Trophoblast cell (in vitro differentiated cells and primary cell): ENCODE measurements at regions not wholly inside any gene's neighbourhood (a gene's known extent, or its start where the extent isn't known, plus 50 kb on each side); places are given as distances from the start of the nearest gene placed in this dataset.

Experiments
- DNase-seq, 2 donors: peaks; one replicate each; pipeline ENCODE4 v3.0.0-alpha.2; 2016
- H2AFZ ChIP-seq: 2 replicates; pipeline ENCODE4 v1.6.1; 2013; ENCODE audit warnings: low read length, moderate library complexity, mild to moderate bottlenecking; ENCODE audit not compliant: insufficient read depth, poor library complexity
- H2AK5ac ChIP-seq: 2 replicates; pipeline ENCODE4 v1.6.1; 2013; ENCODE audit warnings: mild to moderate bottlenecking, low read length
- H2BK120ac ChIP-seq: 2 replicates; pipeline ENCODE4 v1.6.1; 2013; ENCODE audit warnings: low read length, mild to moderate bottlenecking, moderate library complexity; ENCODE audit not compliant: insufficient read depth, poor library complexity
- H2BK12ac ChIP-seq: 2 replicates; pipeline ENCODE4 v1.6.1; 2013; ENCODE audit warnings: mild to moderate bottlenecking, low read length, moderate library complexity
- H2BK5ac ChIP-seq: 2 replicates; pipeline ENCODE4 v1.6.1; 2013; ENCODE audit warnings: low read length, low read depth, moderate library complexity, mild to moderate bottlenecking; ENCODE audit not compliant: poor library complexity
- H3K14ac ChIP-seq: 2 replicates; pipeline ENCODE4 v1.6.1; 2013; ENCODE audit warnings: mild to moderate bottlenecking, low read length
- H3K18ac ChIP-seq: 2 replicates; pipeline ENCODE4 v1.6.1; 2013; ENCODE audit warnings: mild to moderate bottlenecking, low read length
- H3K23ac ChIP-seq: 2 replicates; pipeline ENCODE4 v1.6.1; 2013; ENCODE audit warnings: low read length
- H3K27ac ChIP-seq: 2 replicates; pipeline ENCODE4 v1.5.1; 2013; ENCODE audit warnings: low read depth, mild to moderate bottlenecking, inconsistent platforms, low read length, moderate library complexity
- H3K27me3 ChIP-seq: 2 replicates; pipeline ENCODE4 v1.6.1; 2013; ENCODE audit warnings: inconsistent platforms, mild to moderate bottlenecking, low read length, moderate library complexity; ENCODE audit not compliant: insufficient read depth
- H3K36me3 ChIP-seq, 2 experiments: 1 replicate in 1 of 2; 2 replicates in 1 of 2; pipeline ENCODE4 v1.6.1; 2013; ENCODE audit warnings: low read length in 2 of 2, mild to moderate bottlenecking in 2 of 2, moderate library complexity in 1 of 2; ENCODE audit not compliant: insufficient read depth in 2 of 2, control insufficient read depth in 1 of 2
- H3K4ac ChIP-seq: 2 replicates; pipeline ENCODE4 v1.6.1; 2013; ENCODE audit warnings: low read depth, mild to moderate bottlenecking, low read length, moderate library complexity
- H3K4me1 ChIP-seq, 2 experiments: 1 replicate in 1 of 2; 2 replicates in 1 of 2; pipeline ENCODE4 v1.6.1; 2013; ENCODE audit warnings: low read length in 2 of 2, mild to moderate bottlenecking in 2 of 2, moderate library complexity in 1 of 2; ENCODE audit not compliant: insufficient read depth in 2 of 2, control insufficient read depth in 1 of 2
- H3K4me2 ChIP-seq: 2 replicates; pipeline ENCODE4 v1.6.1; 2013; ENCODE audit warnings: inconsistent platforms, mild to moderate bottlenecking, low read length, moderate library complexity
- H3K4me3 ChIP-seq: 2 replicates; pipeline ENCODE4 v1.5.1; 2013; ENCODE audit warnings: mild to moderate bottlenecking, low read depth, low read length, inconsistent platforms
- H3K79me1 ChIP-seq: one replicate; pipeline ENCODE4 v1.6.1; 2013; ENCODE audit warnings: low read length
- H3K79me2 ChIP-seq: 2 replicates; pipeline ENCODE4 v1.6.1; 2013; ENCODE audit warnings: low read length, mild to moderate bottlenecking; ENCODE audit not compliant: control insufficient read depth, insufficient read depth, poor library complexity
- H3K9ac ChIP-seq: 2 replicates; pipeline ENCODE4 v1.6.1; 2013; ENCODE audit warnings: mild to moderate bottlenecking, low read length
- H3K9me3 ChIP-seq: 2 replicates; pipeline ENCODE4 v1.6.1; 2013; ENCODE audit warnings: low read depth, mild to moderate bottlenecking, control low read depth, inconsistent platforms, low read length; ENCODE audit not compliant: insufficient read depth
- H4K12ac ChIP-seq: 2 replicates; pipeline ENCODE4 v1.6.1; 2013; ENCODE audit warnings: low read depth, mild to moderate bottlenecking, low read length, moderate library complexity
- H4K8ac ChIP-seq: 2 replicates; pipeline ENCODE4 v1.6.1; 2013; ENCODE audit warnings: low read depth, mild to moderate bottlenecking, low read length, moderate library complexity
- H4K91ac ChIP-seq: one replicate; pipeline ENCODE4 v1.6.1; 2013; ENCODE audit warnings: low read depth, mild to moderate bottlenecking, low read length, moderate library complexity
- WGBS: extraction: QIAGEN DNeasy Blood & Tissue Kit; methylation state at CpG from one replicate; pipeline ENCODE4 v1.1.7; 2013; ENCODE audit warnings: missing lambda C conversion rate; ENCODE audit not compliant: insufficient read length, insufficient coverage; ENCODE audit errors: extremely low coverage; 5-methylcytosine and 5-hydroxymethylcytosine counted together

- Histone ChIP-seq H3K4ac (no peak overlapping the region), H4K12ac (no peak overlapping the region), H3K14ac (no peak overlapping the region), H3K23ac (no peak overlapping the region), H3K9me3 (no peaks in the 10 kb centered on the region), H3K27ac (no peak overlapping the region), H3K4me1 (no peaks in the 10 kb centered on the region), H3K4me2 (no peak overlapping the region), H4K91ac (no peak overlapping the region), H3K4me3 (no peak overlapping the region), H2BK120ac (no peak overlapping the region), H2BK12ac (no peak overlapping the region), H3K79me1 (no peaks in the 10 kb centered on the region), H4K8ac (no peak overlapping the region), H2AK5ac (no peak overlapping the region), H3K36me3 (no peaks in the 10 kb centered on the region), H2AFZ (no peak overlapping the region), H3K18ac (no peak overlapping the region), H3K27me3 (no peaks in the 10 kb centered on the region), H2BK5ac (no peak overlapping the region), H3K79me2 (no peaks in the 10 kb centered on the region), H3K9ac (no peak overlapping the region)
- no CpG with 5 or more reads among the region's 3 CpGs for WGBS
- no peak for DNase-seq
Measured at GRCh38 chr2:198622986-198623730, 818.8 kb downstream of the PLCL1 start.

DNA sequence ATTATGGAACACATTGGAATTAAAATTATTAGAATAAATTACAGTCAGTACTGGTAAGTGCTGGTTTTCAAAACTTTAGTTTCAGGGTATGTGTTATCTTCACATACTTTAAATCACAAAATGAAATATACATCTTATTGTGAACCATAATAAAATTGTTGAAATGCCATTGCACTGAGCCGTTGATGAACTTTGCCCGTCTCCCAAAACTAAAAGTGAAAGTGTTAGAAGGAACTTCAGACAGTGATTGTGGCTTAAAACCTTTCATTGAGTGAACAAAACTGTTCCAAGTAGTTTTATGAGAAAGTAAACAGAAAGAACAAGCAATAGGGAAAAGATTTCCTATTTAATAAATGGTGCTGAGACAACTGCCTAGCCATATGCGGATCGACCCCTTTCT is 811.6 kb downstream of the PLCL1 start:
- Histone ChIP-seq H2BK5ac (no peak overlapping the region), H3K9me3 (no peaks in the 10 kb centered on the region), H2BK120ac (no peak overlapping the region), H3K27ac (no peak overlapping the region), H4K8ac (no peak overlapping the region), H3K79me2 (no peaks in the 10 kb centered on the region), H3K14ac (no peak overlapping the region), H3K36me3 (no peaks in the 10 kb centered on the region), H3K23ac (no peak overlapping the region), H3K18ac (no peak overlapping the region), H3K4me2 (no peak overlapping the region), H3K27me3 (no peaks in the 10 kb centered on the region), H3K4ac (no peak overlapping the region), H2AFZ (no peak overlapping the region), H4K12ac (no peak overlapping the region), H3K4me1 (no peaks in the 10 kb centered on the region), H2AK5ac (no peak overlapping the region), H3K9ac (no peak overlapping the region), H3K4me3 (no peak overlapping the region), H2BK12ac (no peak overlapping the region), H4K91ac (no peak overlapping the region), H3K79me1 (no peaks in the 10 kb centered on the region)
- DNase-seq: no peak
- no CpG with 5 or more reads among the region's 4 CpGs for WGBS

DNA sequence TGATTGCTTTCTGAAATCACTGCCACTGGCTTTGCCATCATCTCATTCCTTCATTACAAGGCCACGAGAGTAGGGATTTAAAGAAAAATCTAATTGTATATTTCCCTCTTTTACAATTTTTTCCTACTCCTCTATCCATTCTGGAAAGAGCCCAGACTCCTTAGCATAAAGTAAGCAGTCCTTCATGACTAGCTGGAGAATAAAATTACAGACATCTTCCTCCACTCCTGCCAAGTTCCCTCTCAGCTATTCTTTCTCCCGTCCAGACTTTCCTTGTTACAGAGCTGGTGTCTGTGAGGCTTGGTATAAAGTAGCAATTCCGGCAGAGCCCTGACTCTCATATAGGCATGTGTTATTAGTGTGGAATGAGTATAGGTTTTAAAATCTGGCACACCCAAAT is 806.8 kb downstream of the PLCL1 start:
- H3K9me3 ChIP-seq: no peaks in the 10 kb centered on the region
- WGBS: no CpG with 5 or more reads among the region's 3 CpGs
- DNase-seq: no peak
- H3K4me3 ChIP-seq: no peak overlapping the region
- H3K23ac ChIP-seq: no peak overlapping the region
- H4K8ac ChIP-seq: no peak overlapping the region
- H3K79me1 ChIP-seq: no peaks in the 10 kb centered on the region
- no peak overlapping the region for H3K27ac ChIP-seq
- H3K4ac ChIP-seq: no peak overlapping the region
- no peak overlapping the region for H2BK12ac ChIP-seq
- H3K36me3 ChIP-seq: no peaks in the 10 kb centered on the region
- H4K12ac ChIP-seq: no peak overlapping the region
- H2AK5ac ChIP-seq: no peak overlapping the region
- H2BK5ac ChIP-seq: no peak overlapping the region
- H3K4me2 ChIP-seq: no peak overlapping the region
- H2BK120ac ChIP-seq: no peak overlapping the region
- no peaks in the 10 kb centered on the region for H3K79me2 ChIP-seq
- no peak overlapping the region for H3K18ac ChIP-seq
- no peak overlapping the region for H3K14ac ChIP-seq
- no peak overlapping the region for H4K91ac ChIP-seq
- no peak overlapping the region for H3K9ac ChIP-seq
- no peak overlapping the region for H2AFZ ChIP-seq
- no peaks in the 10 kb centered on the region for H3K27me3 ChIP-seq
- H3K4me1 ChIP-seq: no peaks in the 10 kb centered on the region

DNA sequence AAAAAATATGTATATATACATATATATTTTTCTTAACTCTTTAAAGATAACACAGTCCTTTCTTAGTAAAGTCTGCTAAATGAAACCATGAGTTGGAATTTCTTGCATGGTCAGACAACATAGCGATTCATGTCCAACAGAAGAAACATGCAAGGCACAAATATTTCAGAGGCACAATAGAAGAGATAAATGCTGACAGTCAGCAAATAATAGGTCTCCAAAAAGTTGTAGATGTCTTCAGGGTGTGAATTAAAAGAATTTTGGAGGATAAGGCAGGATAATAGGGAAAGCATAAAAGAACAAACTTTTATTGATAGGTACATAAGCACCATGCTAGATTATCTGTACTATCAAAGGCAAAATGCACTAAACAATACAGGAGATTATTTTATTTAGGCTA is 800.2 kb downstream of the PLCL1 start:
- H2BK12ac ChIP-seq: no peak overlapping the region
- no peak overlapping the region for H3K27ac ChIP-seq
- no peak overlapping the region for H4K8ac ChIP-seq
- no peak overlapping the region for H3K23ac ChIP-seq
- no peaks in the 10 kb centered on the region for H3K79me2 ChIP-seq
- H4K91ac ChIP-seq: no peak overlapping the region
- H3K4me2 ChIP-seq: no peak overlapping the region
- H3K9ac ChIP-seq: no peak overlapping the region
- H3K4ac ChIP-seq: no peak overlapping the region
- H3K4me1 ChIP-seq: no peaks in the 10 kb centered on the region
- no CpG with 5 or more reads among the region's 1 CpG for WGBS
- no peaks in the 10 kb centered on the region for H3K79me1 ChIP-seq
- no peaks in the 10 kb centered on the region for H3K9me3 ChIP-seq
- no peak overlapping the region for H2AK5ac ChIP-seq
- no peak overlapping the region for H2BK5ac ChIP-seq
- no peak overlapping the region for H3K18ac ChIP-seq
- H2AFZ ChIP-seq: no peak overlapping the region
- H4K12ac ChIP-seq: no peak overlapping the region
- DNase-seq: no peak
- H3K27me3 ChIP-seq: no peaks in the 10 kb centered on the region
- no peaks in the 10 kb centered on the region for H3K36me3 ChIP-seq
- H3K4me3 ChIP-seq: no peak overlapping the region
- no peak overlapping the region for H3K14ac ChIP-seq
- H2BK120ac ChIP-seq: no peak overlapping the region
